ENCODE measurements at regions not wholly inside any gene's neighbourhood (a gene's known extent, or its start where the extent isn't known, plus 50 kb on each side); places are given as distances from the start of the nearest gene placed in this dataset.

DNA sequence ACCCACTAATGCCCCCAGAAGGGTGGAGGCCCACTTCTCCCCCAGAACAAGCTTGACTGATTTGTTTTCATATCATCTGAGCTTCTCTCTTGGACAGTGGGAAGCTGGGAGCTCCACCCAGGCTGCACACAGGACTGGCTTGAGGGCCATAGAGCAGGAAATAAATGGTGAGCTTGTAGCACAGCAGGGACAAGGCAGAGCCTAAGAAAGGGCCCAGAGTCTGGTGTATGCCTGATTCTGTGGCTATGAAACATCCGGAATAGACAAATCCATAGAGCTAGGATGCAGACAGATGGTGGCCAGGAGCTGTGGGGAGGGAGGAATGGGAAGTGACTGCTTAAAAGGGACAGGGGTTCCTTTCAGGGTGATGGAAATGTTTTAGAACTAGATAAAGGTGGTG lies 79.0 kb downstream of the ARL6IP4 start:
- TF ChIP-seq, protein P1, sequence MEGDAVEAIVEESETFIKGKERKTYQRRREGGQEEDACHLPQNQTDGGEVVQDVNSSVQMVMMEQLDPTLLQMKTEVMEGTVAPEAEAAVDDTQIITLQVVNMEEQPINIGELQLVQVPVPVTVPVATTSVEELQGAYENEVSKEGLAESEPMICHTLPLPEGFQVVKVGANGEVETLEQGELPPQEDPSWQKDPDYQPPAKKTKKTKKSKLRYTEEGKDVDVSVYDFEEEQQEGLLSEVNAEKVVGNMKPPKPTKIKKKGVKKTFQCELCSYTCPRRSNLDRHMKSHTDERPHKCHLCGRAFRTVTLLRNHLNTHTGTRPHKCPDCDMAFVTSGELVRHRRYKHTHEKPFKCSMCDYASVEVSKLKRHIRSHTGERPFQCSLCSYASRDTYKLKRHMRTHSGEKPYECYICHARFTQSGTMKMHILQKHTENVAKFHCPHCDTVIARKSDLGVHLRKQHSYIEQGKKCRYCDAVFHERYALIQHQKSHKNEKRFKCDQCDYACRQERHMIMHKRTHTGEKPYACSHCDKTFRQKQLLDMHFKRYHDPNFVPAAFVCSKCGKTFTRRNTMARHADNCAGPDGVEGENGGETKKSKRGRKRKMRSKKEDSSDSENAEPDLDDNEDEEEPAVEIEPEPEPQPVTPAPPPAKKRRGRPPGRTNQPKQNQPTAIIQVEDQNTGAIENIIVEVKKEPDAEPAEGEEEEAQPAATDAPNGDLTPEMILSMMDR (IDR thresholded peaks at IDR 0.05) = no peak
- DNase-seq (ENCODE audit: low spot score) = no peak
- peak overlapping the region in 1 of 2 donors; percentile 36 for H3K27ac ChIP-seq
- H3K4me3 ChIP-seq = no peak overlapping the region

DNA sequence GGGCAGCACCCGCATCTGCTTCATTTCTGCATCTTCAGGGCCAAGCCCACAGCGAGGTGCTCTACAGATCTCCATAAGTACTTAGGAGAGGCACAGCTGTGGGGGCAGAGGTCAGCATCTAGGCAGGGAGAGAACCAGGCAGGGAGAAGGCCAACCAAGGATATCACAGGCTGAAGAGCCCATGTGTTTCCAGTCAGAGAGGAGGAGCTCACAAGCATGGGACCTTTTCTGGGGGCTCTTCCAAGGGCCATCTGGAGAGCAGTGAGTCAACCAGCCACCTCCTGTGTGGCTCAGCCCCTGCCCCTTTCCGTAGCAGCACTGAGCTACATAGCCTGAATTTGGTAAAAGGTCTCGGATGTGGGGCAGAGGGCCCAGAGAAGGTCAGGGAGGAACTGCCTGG lies 78.5 kb downstream of the ARL6IP4 start:
- DNase-seq (ENCODE audit: low spot score) = no peak
- no peak overlapping the region for H3K4me3 ChIP-seq
- H3K27ac ChIP-seq = peak overlapping the region in 1 of 2 donors; percentile 36
- TF ChIP-seq, protein P1 (IDR thresholded peaks at IDR 0.05) = no peak

DNA sequence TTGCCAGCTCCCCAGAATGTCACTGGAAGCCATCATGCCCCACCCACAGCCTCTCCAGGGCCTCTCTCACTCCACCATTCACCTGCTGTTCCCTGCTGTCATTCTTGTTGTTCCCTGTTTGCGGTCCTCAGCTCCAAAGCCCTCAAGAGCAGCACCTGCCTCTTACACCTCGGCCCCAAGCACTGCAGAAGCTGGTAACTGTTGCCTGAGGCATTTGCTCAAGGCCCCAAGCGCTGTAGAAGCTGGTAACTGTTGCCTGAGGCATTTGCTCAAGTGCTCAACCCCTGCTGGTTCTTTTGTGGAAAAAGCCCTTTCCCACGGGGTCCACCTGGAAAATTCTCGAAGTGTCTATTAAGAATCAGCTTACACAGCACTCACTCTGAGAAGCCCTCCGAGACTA lies 78.0 kb downstream of the ARL6IP4 start:
- TF ChIP-seq, protein P1 (IDR thresholded peaks at IDR 0.05) = no peak
- no peak overlapping the region for H3K27ac ChIP-seq
- DNase-seq (ENCODE audit: low spot score) = no peak

DNA sequence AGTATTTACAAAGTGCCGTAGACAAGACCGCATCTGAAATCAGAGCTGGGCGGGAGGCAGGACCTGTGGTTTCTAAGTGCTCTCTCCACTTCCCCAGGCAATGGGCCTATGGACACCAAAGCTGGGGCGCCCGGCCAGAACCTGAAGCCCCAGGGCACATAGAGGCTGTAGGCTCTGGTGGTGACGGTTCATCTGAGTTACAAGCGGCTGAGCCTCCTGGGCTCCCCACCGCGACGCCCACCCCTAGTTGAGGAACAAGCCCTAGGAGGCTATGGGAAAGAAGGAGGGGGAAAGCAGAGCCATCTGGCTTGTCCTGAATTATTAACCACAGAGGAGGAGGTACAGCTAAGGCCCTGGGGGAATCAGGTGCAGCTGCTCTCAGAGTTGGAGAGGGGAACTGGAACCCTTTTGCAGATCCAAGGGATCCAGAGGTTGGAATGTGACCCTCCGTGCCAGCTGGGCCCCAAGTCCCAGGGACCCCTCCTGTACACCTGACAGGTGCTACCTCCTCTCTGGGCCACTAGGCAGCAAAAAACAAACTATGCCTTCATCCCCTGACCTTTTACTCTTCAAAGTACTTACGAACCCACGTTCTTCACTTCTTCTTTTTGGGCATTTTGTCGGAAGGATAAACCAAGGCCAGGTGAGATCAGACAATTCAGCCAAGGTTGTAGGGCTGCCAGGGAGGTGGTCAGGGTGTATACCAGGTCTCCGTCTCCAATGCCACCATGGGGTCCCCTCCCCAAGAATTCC lies 77.2 kb downstream of the ARL6IP4 start:
- H3K4me3 ChIP-seq = no peak overlapping the region
- H3K27ac ChIP-seq = no peak overlapping the region
- TF ChIP-seq, protein P1 (IDR thresholded peaks at IDR 0.05) = no peak
- DNase-seq (ENCODE audit: low spot score) = no peak

More for the DNA sequence above, 78.0 kb downstream of the ARL6IP4 start:
- H3K4me3 ChIP-seq = no peak overlapping the region

DNA sequence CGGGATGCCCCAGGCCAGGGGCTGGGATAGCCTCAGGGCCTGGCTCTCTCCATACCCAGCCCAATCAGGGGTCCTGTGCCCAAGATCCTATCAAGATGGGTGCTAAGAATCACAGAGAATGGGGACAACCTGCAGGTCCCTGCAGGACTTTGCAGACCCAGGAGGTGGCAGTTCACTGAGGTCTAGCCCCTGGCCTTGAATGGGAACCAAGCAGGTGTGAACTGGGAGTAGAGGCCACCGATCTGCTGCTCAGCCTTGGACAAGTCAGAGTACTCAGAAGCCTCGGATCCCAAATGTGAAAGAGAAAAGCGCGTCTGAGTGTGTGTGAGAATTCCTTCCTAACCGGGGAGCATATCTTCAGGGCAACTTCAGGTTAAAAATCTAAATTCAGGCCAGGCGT lies 76.2 kb downstream of the ARL6IP4 start:
- Histone ChIP-seq H3K27ac (no peak overlapping the region), H3K4me3 (no peak overlapping the region)
- TF ChIP-seq, protein P1 (IDR thresholded peaks at IDR 0.05) = no peak
- no peak for DNase-seq (ENCODE audit: low spot score)

DNA sequence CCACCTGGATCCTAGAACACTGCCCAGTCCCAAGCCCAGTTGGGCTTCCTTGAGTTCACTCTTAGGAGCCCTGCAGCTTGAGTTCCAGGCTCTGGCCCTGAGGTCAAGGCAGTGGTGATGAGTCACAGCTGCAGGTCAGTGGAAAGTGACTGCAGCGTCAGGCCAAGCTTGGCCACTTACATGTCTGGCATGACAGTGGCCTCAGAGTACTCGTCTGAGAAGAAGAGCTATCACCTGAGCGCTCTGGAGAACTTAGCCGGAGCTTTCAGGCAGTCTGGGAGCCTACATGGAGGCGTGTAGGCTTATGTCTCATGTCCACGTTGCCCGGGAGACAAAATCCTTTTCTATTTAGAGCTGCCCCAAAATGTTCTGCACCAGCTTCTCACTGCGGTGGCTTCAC lies 75.6 kb downstream of the ARL6IP4 start:
- Histone ChIP-seq H3K27ac (no peak overlapping the region), H3K4me3 (no peak overlapping the region)
- TF ChIP-seq, protein P1 (IDR thresholded peaks at IDR 0.05) = no peak
- no peak for DNase-seq (ENCODE audit: low spot score)

DNA sequence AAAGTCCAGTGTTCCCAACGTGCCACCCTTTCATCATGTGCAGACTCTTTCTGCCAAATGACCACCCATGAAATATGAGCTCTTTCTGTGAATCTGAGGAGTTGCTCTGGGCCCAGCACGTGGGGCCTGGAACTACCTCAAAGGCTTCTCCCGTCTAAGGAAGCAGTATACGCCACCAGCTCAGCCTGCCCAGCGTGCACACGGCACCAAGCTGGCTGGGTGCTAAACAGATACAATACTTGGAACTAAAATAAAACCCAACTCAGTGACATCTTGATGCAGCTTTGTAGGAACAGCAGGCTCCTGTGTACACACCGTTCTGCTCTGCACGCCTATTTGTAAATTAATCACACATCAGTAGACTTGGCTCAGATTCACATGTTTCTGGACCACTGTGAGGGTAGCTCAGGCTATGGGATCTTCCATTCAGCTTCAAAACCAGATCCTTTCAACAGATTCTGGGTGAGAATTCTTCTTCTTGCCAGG lies 74.8 kb downstream of the ARL6IP4 start:
- no peak for DNase-seq (ENCODE audit: low spot score)
- H3K4me3 ChIP-seq = no peak overlapping the region
- TF ChIP-seq, protein P1 (IDR thresholded peaks at IDR 0.05) = no peak
- H3K27ac ChIP-seq = no peak overlapping the region
